Suprapubic skin (tissue), 4 donors: ENCODE measurements at regions not wholly inside any gene's neighbourhood (a gene's known extent, or its start where the extent isn't known, plus 50 kb on each side); places are given as distances from the start of the nearest gene placed in this dataset.

Source experiments
- CTCF ChIP-seq, 2 donors: fragments of 200-600 bp in 1 of 2; fragments of 450-650 bp in 1 of 2; sonication (generic) in 1 of 2; IDR thresholded peaks; one replicate each; pipeline ENCODE4 v1.5.1; 2016 to 2019; ENCODE audit warnings: antibody characterized with exemption in 2 of 2, mild to moderate bottlenecking in 1 of 2, moderate library complexity in 1 of 2
- EP300 ChIP-seq: sonication (generic); formaldehyde crosslinking; IDR thresholded peaks from one replicate; pipeline ENCODE4 v1.6.1; 2017; ENCODE audit warnings: antibody characterized with exemption
- POLR2A ChIP-seq, 2 donors: fragments of 450-650 bp; IDR thresholded peaks; one replicate each; pipeline ENCODE4 v1.6.1; 2017; ENCODE audit warnings: antibody characterized with exemption in 2 of 2, mild to moderate bottlenecking in 2 of 2, moderate library complexity in 2 of 2
- POLR2AphosphoS5 ChIP-seq, 3 donors: sonication (generic); formaldehyde crosslinking; IDR thresholded peaks; one replicate each; pipeline ENCODE4 v1.6.1; 2017; ENCODE audit warnings: antibody characterized with exemption in 3 of 3

- no peak for TF ChIP-seq POLR2AphosphoS5 (IDR thresholded peaks at IDR 0.05)
- no peak for TF ChIP-seq CTCF (IDR thresholded peaks at IDR 0.05)
- TF ChIP-seq POLR2A (IDR thresholded peaks at IDR 0.05), result no peak
- no peak for TF ChIP-seq EP300
Measured at GRCh38 chr2:56671973-56672569, 488.3 kb downstream of the CCDC85A start.
